DND-41 (cell line): ENCODE measurements at regions not wholly inside any gene's neighbourhood (a gene's known extent, or its start where the extent isn't known, plus 50 kb on each side); places are given as distances from the start of the nearest gene placed in this dataset.
"Not testable (repeated sequence)": the region's sequence is repeated elsewhere in the genome, so short reads cannot be mapped to it uniquely, and the experiment has no call there.

ENCODE experiments used
- EZH2 ChIP-seq: IDR thresholded peaks from 3 replicates; pipeline ENCODE4 v1.6.1; 2012; ENCODE audit warnings: borderline replicate concordance, low read depth, mild to moderate bottlenecking, moderate library complexity, low read length, inconsistent platforms; ENCODE audit not compliant: severe bottlenecking
- TF ChIP-seq, protein P1 (sequence below): IDR thresholded peaks from 2 replicates; pipeline ENCODE4 v1.5.1; 2012; ENCODE audit warnings: borderline replicate concordance, low read length, moderate library complexity, mild to moderate bottlenecking; ENCODE audit not compliant: poor library complexity, severe bottlenecking; ENCODE audit errors: extremely low read depth

DNA sequence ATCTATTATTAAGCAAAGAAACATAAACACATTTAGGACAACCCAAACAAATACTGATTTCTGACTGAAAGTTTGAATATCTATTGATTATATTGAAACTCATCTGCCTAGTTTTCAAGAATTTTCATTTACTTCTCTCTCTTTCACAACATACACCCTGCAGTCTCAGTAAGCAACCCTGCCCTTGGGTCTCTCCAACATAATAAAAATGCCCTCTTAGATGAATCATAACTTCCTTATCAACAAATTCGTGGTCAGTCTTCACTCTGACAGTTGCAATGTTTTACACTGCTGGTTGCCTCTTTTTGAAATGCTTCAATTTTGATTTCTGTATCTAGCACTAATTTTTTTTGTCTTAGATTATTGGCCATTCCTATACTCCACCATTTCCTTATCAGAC, 122.0 kb downstream of the DDX11 start:
- TF ChIP-seq, protein P1, sequence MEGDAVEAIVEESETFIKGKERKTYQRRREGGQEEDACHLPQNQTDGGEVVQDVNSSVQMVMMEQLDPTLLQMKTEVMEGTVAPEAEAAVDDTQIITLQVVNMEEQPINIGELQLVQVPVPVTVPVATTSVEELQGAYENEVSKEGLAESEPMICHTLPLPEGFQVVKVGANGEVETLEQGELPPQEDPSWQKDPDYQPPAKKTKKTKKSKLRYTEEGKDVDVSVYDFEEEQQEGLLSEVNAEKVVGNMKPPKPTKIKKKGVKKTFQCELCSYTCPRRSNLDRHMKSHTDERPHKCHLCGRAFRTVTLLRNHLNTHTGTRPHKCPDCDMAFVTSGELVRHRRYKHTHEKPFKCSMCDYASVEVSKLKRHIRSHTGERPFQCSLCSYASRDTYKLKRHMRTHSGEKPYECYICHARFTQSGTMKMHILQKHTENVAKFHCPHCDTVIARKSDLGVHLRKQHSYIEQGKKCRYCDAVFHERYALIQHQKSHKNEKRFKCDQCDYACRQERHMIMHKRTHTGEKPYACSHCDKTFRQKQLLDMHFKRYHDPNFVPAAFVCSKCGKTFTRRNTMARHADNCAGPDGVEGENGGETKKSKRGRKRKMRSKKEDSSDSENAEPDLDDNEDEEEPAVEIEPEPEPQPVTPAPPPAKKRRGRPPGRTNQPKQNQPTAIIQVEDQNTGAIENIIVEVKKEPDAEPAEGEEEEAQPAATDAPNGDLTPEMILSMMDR, result not testable (repeated sequence)
- TF ChIP-seq EZH2, result not testable (repeated sequence)
